Renal cortical epithelial cell (primary cell): ENCODE measurements at regions not wholly inside any gene's neighbourhood (a gene's known extent, or its start where the extent isn't known, plus 50 kb on each side); places are given as distances from the start of the nearest gene placed in this dataset.

Experiments used
- DNase-seq: peaks from one replicate; pipeline ENCODE4 v3.0.0-alpha.2; 2011; ENCODE audit warnings: low read depth

DNA sequence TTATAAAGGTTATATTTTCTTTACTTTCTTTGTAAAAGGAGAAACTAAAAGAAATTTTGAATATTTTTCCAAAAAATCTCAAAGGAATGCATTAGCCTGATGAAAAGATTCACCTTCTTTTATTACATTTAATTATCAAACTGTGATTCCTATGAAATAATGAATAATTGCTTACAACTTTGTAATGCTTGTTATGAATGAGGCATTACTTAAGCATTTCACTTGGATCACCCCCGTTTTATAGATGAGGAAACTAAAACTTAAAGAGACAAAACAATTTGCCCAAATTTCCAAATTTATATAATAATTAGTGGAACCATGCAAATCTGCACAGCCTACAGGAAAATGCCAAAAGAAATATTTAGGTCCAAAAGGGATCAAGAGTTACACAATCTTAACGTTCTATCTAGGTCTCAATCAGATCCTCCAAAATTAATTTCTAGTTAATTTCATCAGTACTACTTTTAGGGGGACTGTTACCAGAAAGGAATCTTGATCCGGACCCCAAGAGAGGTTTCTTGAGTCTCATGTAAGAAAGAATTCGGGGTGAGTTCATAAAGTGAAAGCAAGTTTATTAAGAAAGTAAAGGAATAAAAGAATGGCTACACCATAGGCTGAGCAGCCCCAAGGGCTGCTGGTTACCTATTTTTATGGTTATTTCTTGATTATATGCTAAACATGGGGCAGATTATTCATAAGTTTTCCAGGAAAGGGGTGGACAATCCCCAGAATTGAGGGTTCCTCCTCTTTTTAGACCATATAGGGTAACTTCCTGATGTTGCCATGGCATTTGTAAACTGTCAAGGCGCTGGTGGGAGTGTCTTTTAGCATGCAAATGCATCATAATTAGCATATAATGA, 288.0 kb downstream of the ADGB start:
- no peak for DNase-seq

DNA sequence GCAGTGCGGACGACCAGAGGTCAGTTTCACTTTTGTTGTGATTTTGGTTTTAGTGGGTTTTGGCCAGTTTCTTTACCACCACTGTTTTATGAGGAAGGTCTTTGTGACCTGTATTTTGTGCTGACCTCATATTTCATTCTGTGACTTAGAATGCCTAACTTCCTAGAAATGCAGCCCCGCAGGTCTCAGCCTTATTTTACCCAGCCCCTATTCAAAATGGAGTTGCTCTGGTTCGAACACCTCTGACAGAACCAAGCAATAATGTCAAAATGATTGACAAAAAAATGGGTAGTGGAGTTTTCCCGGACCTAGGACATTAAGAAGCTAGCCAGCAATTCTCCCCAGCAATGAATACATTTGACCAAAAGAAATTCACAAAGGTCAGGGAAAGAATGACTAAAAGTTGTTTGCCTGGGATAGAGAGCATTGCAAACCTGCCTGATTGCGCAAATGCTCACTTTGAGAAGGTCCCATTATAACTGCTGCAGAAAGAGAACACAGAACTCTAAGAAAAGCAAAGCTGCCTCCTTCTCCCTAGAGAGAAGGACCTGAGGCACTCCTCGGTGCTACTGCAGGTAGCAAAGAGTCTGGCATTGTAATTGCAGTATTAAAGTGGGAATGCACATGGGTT, 288.8 kb downstream of the ADGB start:
- DNase-seq: peak; percentile 88

- no peak for DNase-seq
Observed at GRCh38 chr6:146889303-146889702, 290.5 kb downstream of the ADGB start.

GRCh38 chr6:146890172-146890571, 291.4 kb downstream of the ADGB start:
- no peak for DNase-seq

GRCh38 chr6:146890644-146891434, 292.1 kb downstream of the ADGB start:
- DNase-seq: peak; percentile 57

- DNase-seq: no peak
Observed at GRCh38 chr6:146891615-146892265, 293.0 kb downstream of the ADGB start.

DNA sequence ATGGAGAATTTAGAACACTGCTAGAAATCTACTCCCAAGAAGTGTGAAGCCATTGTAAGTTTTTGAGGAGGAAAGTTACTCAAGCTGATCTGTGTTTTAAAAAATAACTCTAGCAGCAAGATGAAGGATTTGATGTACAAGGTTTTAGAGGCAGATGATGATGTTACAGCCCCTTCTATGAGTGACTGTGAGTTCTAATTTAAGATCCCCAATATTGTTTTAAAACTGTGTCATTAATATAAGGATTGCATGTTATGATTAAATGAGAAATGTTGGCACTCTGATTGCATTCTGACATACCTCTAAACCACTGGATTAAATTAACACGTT, 293.5 kb downstream of the ADGB start:
- DNase-seq: no peak

- peak; percentile 79 for DNase-seq
Observed at GRCh38 chr6:146892613-146893401, 294.0 kb downstream of the ADGB start.

DNA sequence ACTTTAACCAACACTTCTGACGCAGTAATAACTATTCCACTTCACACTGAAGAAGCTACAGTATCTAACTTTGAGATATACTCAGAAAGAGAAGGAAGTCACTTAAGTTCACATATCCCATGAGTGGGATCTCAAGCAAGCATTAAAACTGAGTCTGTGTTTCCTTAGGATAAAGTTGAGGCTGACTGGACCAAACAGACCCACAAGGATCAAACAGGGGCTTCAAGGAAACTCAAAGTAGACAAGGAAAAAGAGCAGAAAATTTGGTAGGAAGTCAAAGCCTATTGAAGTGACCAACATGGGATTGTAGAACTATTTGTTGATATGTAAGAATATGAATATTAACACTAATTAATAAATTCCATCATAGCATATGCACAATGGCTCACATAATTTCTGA, 294.9 kb downstream of the ADGB start:
- DNase-seq: no peak

DNA sequence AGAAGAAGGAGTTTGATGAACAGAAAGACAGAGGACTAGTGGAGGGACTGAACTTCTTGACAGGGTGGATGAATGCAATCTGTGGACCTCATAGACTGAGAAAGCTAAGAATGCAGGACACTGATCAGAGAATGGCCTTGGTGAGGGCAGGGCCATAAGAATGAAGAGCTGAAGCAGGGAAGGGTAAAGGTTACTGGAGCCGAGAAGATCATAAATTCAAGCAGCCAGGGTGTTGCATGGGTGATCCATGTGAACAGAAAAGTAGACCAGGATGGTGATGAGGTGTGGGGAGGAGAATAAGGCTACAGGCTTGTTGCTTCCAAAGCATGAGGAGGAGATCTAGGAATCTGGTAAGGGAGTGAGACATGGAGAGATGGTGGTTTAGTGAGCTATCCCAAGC, 295.9 kb downstream of the ADGB start:
- DNase-seq: no peak

- DNase-seq: no peak
Observed at GRCh38 chr6:146895101-146895771, 296.5 kb downstream of the ADGB start.

- no peak for DNase-seq
Observed at GRCh38 chr6:146895772-146896061, 296.9 kb downstream of the ADGB start.

DNA sequence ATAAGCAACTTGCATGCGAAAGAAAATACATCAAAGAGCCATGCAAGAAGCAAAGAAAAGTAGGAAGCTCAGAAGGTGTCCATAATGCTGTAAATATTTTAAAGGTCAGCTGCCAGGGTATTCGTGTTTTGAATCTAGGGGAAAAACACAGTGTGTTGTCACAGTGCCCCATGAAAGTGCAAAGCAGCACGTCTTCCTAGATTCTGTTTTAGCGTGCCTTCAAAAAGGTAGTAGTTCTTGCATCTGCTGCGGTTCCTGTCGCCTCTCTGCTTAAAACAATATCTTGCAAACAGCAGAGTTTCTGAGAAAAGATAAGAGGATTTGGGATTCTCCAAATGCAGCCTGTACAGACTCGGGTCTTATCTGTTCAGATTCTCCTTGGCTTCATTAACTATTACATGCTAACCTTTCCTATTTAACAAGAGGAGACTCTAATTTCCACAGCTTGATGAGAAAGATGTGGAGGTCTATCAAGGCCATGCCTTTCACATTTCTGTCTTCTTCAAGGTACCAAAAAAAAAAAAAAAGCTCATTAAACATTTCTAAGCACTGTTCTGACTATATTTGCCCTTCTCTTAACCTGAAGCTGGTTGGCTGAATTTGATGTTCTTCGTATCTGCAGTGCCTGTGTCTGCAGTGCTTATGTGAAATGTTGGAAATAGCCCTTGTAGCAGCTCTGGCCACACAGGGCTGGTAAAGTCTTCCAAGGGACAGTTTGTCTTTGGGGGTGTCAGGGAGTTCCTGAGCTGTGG, 297.5 kb downstream of the ADGB start:
- DNase-seq: no peak

DNA sequence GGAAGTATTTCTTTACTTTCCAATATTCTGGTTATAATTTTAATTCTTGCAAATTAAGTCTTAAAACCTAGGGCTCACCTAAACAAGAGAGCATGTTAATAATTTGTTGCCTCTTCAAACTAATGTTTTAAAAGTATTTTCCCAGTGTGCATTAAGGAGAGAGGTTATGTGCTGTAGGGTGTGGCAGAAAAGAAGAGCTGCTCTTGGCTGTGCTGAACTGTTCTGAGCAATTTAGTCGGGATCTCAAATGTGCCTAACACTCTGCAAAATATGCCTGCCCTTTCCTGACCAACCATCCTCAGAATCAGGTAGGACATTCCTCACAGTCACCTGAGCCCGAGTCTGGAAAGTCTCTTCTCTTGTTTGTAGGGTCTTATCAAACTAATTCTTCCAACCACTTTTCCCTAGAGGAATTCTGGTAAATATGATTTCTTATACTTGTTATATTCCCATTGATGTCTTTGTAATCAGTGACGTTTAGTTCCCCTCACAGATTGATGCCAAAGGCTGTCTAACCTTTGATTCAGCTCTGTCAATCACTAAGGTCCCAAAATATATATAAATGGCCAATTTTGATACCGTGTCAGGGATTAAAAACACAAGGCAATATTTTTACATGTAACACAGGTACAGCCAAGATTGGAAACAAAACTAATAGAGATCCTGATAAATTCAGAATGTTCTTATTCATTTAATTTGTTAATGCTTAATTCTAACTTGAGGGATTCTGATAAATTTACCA, 298.4 kb downstream of the ADGB start:
- DNase-seq: no peak

DNA sequence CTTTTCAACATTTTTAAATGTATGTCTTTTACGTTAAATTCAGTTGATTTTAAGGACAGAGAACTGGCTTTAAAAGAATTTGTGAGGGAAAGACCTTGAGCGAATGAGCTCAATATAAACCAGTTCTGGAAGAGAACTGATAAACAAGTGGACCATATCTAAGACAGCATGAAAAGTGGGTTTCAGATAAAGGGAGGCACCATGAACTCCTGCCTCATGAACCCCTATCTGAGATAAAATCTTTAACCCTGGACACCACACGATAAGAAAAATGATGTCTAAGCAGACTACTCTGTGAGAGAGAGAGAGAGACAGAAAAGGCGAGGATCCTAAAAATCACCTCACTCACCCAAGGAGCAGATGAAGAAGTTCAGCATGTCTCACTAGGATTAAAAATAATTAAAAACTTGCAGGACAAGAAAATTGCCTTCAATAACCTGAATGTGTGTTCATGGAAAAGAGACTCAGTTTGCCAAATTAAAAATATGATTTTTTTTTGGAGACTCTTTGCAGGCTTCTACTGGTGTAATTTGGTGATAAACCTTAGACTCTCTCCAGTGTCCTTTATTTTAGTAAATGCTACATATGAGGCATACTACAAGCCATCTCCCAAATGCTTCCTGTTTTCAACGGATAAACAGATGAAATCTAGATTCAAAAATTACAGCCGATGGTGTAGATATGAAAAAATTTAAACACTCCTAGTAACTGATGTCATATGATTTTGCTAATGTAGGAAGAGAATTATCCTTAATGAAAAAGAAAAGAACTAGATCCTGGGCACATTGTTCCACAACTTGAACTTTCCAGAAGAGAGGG, 299.5 kb downstream of the ADGB start:
- no peak for DNase-seq

GRCh38 chr6:146898888-146899227, 300.1 kb downstream of the ADGB start:
- no peak for DNase-seq

GRCh38 chr6:146901940-146902816, 302.0 kb upstream of the STXBP5 start:
- DNase-seq: no peak

DNA sequence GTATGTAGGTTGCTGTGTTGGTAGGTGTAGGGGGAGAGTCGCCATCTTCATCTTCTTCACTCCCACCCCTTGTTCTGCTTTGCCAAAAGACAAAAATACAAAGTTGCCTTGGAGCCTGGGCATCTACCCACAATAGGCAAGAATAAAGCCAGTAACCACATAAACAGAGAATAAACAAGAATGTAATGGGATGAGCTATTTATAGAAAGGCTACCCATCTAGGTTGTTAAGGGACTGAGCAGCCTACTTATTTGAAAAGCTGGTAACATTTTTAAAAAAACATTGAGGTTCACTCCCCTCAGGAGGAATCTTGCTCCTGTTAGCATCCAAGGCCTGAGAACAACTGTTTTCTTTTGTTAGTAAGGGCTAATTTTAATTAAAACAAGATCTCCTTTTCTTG, 301.4 kb upstream of the STXBP5 start:
- DNase-seq: peak; percentile 25
